Heart left ventricle (tissue), 13 donors: ENCODE measurements at regions not wholly inside any gene's neighbourhood (a gene's known extent, or its start where the extent isn't known, plus 50 kb on each side); places are given as distances from the start of the nearest gene placed in this dataset.

Experiments used
- POLR2A ChIP-seq, 2 donors: fragments of 450-650 bp; IDR thresholded peaks; one replicate each; pipeline ENCODE4 v1.6.1; 2017; ENCODE audit warnings: antibody characterized with exemption in 2 of 2, mild to moderate bottlenecking in 2 of 2, moderate library complexity in 2 of 2
- TF ChIP-seq, protein P1 (sequence below), 12 donors: fragments of 200-600 bp; sonication (generic) in 4 of 12; IDR thresholded peaks; one replicate each; pipeline versions ENCODE4 v1.5.0 to v1.8.0; 2018 to 2022; ENCODE audit warnings: antibody characterized with exemption in 12 of 12, mild to moderate bottlenecking in 5 of 12
- donor health status: ischemic (EF 13 %, LVEDD 7.1; RV severe dilation, severe dysfunction).
- donor health status: DM: no; HTN: yes; CAD: no.
- donor health status: DM: no; HTN: no; CAD: no.
- donor health status: ischemic (EF 25% LVEDD 6.9; RV normal size, moderate dysfunction).
- donor health status: ischemic (EF 25% LVEDD 5.7; RV mildly dilated, moderate dysfunction).
- donor health status: ischemic (EF 35%, LVEDD 5.7; RV mildly dilated, moderate dysfunction).
- donor health status: nonischemic (EF 11% LVEDD 7.7; RV severe dilation, severe dysfunction).
- donor health status: DM: yes; HTN: yes; CAD: no.
- donor health status: PGD.
- donor health status: ischemic (EF 29% LVEDD 5.4; RV normal size, mild dysfunction).
- donor health status: nonischemic (EF 23%, LVEDD 6.1; RV moderate dilation, normal function).

- TF ChIP-seq, protein P1, sequence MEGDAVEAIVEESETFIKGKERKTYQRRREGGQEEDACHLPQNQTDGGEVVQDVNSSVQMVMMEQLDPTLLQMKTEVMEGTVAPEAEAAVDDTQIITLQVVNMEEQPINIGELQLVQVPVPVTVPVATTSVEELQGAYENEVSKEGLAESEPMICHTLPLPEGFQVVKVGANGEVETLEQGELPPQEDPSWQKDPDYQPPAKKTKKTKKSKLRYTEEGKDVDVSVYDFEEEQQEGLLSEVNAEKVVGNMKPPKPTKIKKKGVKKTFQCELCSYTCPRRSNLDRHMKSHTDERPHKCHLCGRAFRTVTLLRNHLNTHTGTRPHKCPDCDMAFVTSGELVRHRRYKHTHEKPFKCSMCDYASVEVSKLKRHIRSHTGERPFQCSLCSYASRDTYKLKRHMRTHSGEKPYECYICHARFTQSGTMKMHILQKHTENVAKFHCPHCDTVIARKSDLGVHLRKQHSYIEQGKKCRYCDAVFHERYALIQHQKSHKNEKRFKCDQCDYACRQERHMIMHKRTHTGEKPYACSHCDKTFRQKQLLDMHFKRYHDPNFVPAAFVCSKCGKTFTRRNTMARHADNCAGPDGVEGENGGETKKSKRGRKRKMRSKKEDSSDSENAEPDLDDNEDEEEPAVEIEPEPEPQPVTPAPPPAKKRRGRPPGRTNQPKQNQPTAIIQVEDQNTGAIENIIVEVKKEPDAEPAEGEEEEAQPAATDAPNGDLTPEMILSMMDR (IDR thresholded peaks at IDR 0.05) = no peak
- TF ChIP-seq POLR2A (IDR thresholded peaks at IDR 0.05) = no peak
These were observed 217.7 kb upstream of the ATXN7L3B start for GRCh38 chr12:74319886-74320285.
